GM18499 (cell line): ENCODE measurements at regions not wholly inside any gene's neighbourhood (a gene's known extent, or its start where the extent isn't known, plus 50 kb on each side); places are given as distances from the start of the nearest gene placed in this dataset.
"Not testable (repeated sequence)": the region's sequence is repeated elsewhere in the genome, so short reads cannot be mapped to it uniquely, and the experiment has no call there.

ENCODE experiments used
- ATAC-seq: cut with Tn5 transposase; IDR thresholded peaks from one replicate; pipeline ENCODE4 v1.9.1; 2021; ENCODE audit warnings: moderate number of reproducible peaks; ENCODE audit not compliant: insufficient read depth, unreplicated experiment

GRCh38 chr2:195122653-195123052, 534.4 kb upstream of the SLC39A10 start:
- no peak for ATAC-seq

DNA sequence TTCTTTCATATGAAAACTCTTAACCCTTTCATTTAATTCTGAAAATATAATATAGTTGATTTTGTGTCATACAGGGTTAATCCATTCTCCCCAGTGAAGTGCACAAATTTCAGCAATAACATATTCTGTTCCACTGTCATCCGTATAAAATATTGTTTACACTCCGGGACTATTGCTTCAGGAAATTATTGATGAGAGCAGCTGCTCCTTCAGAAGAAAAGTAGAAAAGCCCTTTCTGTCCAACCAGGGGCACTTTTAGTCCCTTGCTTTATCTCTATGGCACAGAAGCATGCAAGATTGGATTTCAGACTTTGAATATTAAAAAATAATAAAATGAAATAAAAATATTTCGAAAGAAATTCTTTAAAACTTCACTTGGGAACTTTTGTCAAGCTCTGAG, 535.7 kb upstream of the SLC39A10 start:
- ATAC-seq = no peak

DNA sequence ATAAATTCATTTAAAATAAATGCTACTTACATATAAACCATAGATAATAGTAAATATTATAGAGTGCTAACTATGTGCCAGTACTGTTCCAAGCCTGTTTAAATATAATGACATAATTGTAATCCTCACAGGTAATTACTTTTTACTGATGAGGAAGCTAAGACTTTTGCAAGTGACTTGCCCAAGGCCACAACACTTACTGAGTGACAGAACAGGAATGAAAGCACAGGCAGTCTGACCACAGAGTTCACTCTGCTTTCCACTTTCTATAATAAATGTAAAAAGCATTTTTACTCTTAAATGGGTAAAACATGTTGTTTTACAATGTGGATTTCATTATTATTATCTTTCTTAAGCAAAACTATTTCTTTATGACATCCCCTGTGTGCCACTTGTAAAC, 537.8 kb upstream of the SLC39A10 start:
- no peak for ATAC-seq

DNA sequence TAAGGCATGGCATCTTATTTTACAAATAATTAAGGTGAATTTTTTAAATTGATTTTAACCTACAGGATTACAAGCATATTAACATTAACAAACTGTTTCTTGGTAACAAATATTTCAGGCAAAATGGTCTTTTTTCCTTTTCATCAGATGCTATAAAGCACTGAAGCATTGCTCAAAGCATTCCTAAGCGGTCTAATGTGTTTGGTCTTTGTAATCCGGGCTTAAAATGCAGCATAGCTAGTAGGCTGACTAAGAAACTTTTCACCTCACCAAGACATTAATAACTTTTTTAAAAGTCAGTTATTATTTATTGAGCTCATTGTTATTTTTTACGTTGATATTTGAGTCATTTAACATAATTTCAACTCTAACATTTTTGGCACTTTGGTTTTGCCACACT, 538.8 kb upstream of the SLC39A10 start:
- ATAC-seq = no peak

GRCh38 chr2:195117011-195117410, 540.0 kb upstream of the SLC39A10 start:
- no peak for ATAC-seq

DNA sequence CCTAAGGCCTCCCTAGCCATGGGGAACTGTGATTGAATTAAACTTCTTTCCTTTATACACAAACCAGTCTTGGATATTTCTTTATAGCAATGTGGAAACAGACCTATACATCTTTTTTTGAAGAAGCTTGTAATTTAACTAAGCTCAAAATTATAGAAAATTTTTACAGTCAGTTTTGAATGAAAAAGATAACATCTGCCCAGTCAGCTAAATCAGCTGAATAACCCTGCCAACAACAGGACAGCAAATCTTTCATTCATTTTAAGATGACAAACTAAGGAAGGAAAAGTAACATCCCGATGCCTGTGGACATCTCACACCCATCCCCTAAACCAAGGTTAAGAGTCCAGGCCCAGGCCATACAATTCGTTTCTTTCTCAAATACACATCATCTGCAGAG, 541.3 kb upstream of the SLC39A10 start:
- ATAC-seq = no peak

DNA sequence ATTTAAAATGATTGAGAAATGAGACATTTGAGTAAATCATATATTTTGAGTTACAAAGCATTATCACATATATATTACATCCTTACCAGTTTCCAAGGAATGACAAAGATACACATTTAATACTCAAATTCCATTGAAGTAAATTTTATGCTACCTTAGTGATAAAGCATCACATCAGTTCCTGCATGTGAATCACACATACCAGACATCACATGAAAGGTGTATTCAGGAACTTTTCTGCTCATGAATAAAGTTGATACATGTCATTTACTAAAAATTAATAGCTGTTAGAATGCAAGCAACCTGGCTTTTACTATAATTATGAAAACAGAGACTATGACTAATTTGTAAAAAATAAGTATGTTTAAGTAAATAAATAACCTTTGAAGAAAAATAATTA, 548.8 kb upstream of the SLC39A10 start:
- ATAC-seq = no peak

GRCh38 chr2:195106681-195107380, 550.2 kb upstream of the SLC39A10 start:
- no peak for ATAC-seq

- no peak for ATAC-seq
These were observed 551.4 kb upstream of the SLC39A10 start for GRCh38 chr2:195105581-195105980.

GRCh38 chr2:195094330-195094729, 562.7 kb upstream of the SLC39A10 start:
- no peak for ATAC-seq

GRCh38 chr2:195092341-195092740, 564.7 kb upstream of the SLC39A10 start:
- no peak for ATAC-seq

DNA sequence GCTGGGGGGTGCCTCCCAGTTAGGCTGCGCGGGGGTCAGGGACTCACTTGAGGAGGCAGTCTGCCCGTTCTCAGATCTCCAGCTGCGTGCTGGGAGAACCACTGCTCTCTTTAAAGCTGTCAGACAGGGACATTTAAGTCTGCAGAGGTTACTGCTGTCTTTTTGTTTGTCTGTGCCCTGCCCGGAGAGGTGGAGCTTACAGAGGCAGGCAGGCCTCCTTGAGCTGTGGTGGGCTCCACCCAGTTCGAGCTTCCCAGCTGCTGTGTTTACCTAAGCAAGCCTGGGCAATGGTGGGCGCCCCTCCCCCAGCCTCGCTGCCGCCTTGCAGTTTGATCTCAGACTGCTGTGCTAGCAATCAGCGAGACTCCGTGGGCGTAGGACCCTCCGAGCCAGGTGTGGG, 584.2 kb upstream of the SLC39A10 start:
- ATAC-seq = not testable (repeated sequence)

- no peak for ATAC-seq
These were observed 600.0 kb upstream of the SLC39A10 start for GRCh38 chr2:195057001-195057400.

- ATAC-seq = no peak
These were observed 601.0 kb upstream of the SLC39A10 start for GRCh38 chr2:195055996-195056395.

GRCh38 chr2:195051401-195051800, 605.6 kb upstream of the SLC39A10 start:
- ATAC-seq = no peak

- ATAC-seq = peak; percentile 82
These were observed 607.5 kb upstream of the SLC39A10 start for GRCh38 chr2:195049372-195050031.

- no peak for ATAC-seq
These were observed 609.1 kb upstream of the SLC39A10 start for GRCh38 chr2:195047955-195048354.

- ATAC-seq = no peak
These were observed 612.2 kb upstream of the SLC39A10 start for GRCh38 chr2:195044801-195045200.

GRCh38 chr2:195038153-195038552, 618.9 kb upstream of the SLC39A10 start:
- no peak for ATAC-seq

GRCh38 chr2:195037045-195037444, 620.0 kb upstream of the SLC39A10 start:
- no peak for ATAC-seq

DNA sequence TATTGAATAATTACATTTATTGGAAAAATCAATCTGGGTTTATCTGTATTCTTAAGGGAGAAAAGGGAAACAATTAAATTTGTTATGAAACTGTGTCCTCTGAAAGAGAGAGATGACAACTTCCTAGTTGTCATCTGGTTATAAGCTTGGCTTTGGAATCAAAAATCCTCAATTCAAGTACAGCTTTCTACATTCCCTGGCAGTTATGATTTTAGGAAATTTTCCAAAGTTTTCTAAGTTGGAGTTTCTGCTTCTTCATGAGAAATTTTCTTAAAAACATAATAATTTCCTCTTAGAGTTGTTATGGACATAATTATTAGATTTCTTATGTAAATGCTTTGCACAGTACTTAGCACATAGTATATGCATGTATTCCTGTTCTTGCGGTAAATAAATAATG, 625.6 kb upstream of the SLC39A10 start:
- ATAC-seq = no peak
